ENCODE measurements at regions not wholly inside any gene's neighbourhood (a gene's known extent, or its start where the extent isn't known, plus 50 kb on each side); places are given as distances from the start of the nearest gene placed in this dataset.
"Not testable (repeated sequence)": the region's sequence is repeated elsewhere in the genome, so short reads cannot be mapped to it uniquely, and the experiment has no call there.

DNA sequence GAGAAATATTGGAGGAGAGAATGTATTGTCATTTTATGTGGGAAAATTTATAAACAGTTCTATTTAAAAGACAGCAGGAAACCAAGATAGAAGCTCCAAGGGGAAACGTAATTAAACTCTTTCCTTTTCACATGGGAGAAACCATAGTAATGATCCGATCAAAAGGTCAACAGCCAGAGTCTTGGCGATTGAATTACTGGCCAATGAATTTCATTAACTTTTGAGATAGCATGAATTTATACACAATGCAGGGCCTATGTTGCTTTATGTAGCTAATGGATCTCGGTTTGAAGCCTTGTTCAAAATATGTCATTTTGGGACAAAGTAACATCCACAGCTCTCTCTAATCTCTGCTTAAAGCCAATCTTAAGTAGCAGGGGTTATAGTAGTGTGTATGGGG is 897.5 kb upstream of the NDST4 start:
- H3K27ac ChIP-seq: no peak overlapping the region
- TF ChIP-seq ZFX (IDR thresholded peaks at IDR 0.05; ENCODE audit: borderline replicate concordance): no peak
- TF ChIP-seq, protein P1, sequence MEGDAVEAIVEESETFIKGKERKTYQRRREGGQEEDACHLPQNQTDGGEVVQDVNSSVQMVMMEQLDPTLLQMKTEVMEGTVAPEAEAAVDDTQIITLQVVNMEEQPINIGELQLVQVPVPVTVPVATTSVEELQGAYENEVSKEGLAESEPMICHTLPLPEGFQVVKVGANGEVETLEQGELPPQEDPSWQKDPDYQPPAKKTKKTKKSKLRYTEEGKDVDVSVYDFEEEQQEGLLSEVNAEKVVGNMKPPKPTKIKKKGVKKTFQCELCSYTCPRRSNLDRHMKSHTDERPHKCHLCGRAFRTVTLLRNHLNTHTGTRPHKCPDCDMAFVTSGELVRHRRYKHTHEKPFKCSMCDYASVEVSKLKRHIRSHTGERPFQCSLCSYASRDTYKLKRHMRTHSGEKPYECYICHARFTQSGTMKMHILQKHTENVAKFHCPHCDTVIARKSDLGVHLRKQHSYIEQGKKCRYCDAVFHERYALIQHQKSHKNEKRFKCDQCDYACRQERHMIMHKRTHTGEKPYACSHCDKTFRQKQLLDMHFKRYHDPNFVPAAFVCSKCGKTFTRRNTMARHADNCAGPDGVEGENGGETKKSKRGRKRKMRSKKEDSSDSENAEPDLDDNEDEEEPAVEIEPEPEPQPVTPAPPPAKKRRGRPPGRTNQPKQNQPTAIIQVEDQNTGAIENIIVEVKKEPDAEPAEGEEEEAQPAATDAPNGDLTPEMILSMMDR (IDR thresholded peaks at IDR 0.05): no peak

DNA sequence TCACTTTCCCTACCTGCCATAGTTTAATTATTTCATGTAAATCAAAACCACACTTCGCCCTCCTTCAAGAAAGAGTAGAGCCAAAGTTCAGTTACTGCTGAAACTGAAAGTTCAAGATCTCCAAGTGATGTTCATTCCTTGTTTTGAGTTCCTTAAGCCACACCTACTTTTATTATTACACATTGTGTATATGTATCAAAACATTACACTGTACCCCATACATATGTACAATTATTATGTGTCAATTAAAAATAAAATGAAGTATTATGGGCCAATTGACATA is 892.3 kb upstream of the NDST4 start:
- TF ChIP-seq, protein P1 (IDR thresholded peaks at IDR 0.05): no peak
- no peak for TF ChIP-seq ZFX (IDR thresholded peaks at IDR 0.05; ENCODE audit: borderline replicate concordance)
- H3K27ac ChIP-seq: no peak overlapping the region

DNA sequence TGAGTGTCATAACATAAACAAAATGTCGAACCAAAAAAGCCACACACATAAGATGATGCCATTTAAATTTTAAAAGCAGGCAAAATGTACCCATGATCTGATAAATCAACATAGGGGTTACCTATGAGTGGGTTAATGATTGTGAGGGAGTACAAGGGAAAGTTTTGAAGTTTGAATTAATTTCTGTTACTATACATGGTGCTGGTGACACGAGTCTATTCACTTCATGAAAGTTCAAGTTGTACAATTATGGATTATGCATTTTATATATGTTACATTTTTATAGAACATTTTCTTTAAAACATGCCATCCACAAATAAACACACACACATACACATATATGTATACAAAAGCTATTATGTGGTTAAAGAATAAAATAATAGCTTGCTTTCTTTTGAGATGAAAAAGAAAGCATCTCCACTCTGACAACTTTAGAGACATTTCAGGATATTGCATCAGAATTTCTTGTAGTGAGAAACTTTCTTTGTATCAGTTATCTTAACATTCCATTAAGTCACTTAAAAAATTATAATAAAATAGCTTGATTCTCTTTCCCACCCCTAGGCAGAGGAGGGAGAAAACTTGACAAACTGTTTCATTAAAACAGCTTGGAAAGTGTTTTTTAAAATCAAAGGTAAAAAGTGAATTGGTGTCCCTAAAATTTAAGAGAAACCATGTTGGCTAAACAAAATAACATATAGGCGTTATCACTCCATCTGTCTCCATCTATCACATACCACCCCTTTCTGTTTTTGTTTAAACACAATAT is 891.8 kb upstream of the NDST4 start:
- TF ChIP-seq, protein P1 (IDR thresholded peaks at IDR 0.05): no peak
- TF ChIP-seq ZFX (IDR thresholded peaks at IDR 0.05; ENCODE audit: borderline replicate concordance): no peak
- no peak overlapping the region for H3K27ac ChIP-seq

DNA sequence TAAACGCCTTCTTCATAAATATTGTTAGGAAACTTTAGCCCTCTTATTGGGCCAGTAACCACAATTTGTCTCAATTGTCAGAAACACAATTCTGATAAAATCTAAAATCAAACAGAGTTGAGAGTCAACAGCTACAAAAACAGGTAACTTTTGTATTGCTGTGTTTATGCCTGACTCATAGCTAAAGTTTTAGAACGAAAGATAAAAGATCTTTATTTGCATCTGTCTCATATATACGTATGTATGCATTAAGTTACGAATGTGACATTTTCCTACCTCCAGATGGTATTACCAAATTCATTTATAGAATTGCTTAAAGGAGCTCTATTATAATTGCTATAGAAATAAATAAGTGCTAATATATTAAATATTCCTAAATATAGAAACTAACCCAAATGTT is 887.9 kb upstream of the NDST4 start:
- TF ChIP-seq, protein P1 (IDR thresholded peaks at IDR 0.05): no peak
- TF ChIP-seq ZFX (IDR thresholded peaks at IDR 0.05; ENCODE audit: borderline replicate concordance): no peak
- no peak overlapping the region for H3K27ac ChIP-seq

DNA sequence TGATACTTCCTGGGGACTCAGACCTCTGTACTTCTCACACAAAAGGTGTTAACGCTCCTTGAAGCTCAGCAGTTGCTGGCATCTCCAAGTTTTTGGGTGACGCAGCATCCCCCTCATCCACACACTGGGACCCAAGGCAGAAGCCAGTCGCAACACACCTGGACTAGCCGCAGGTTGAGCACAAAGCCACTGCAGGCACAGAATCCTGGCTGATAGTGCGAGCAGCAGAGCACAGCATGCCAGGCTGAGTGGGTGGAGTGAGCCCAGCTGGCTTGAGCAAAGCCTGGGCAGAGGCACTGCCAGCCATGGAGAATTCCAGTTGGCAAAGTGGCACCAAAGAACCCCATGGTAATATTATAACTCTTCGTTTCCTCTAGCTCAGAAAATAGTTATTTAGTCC is 873.2 kb upstream of the NDST4 start:
- TF ChIP-seq, protein P1 (IDR thresholded peaks at IDR 0.05): no peak
- TF ChIP-seq ZFX (IDR thresholded peaks at IDR 0.05; ENCODE audit: borderline replicate concordance): no peak
- no peak overlapping the region for H3K27ac ChIP-seq

DNA sequence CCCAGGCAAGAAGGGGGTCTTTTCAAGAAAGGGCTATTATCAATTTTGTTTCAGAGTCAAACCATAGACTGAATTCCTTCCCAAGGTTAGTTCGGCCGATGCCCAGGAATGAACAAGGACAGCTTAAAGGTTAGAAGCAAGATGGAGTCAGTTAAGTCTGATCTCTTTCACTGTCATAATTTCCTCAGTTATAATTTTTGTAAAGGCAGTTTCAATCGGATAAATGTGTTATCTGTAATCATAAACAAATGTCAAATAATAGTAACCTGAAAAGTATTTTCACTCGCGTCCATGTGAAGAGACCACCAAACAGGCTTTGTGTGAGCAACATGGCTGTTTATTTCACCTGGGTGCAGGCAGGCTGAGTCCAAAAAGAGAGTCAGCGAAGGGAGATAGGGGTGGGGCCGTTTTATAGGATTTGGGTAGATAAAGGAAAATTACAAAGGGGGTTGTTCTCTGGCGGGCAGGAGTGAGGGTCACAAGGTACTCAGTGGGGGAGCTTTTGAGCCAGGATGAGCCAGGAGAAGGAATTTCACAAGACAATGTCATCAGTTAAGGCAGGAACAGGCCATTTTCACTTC is 862.1 kb upstream of the NDST4 start:
- H3K27ac ChIP-seq: not testable (repeated sequence)

DNA sequence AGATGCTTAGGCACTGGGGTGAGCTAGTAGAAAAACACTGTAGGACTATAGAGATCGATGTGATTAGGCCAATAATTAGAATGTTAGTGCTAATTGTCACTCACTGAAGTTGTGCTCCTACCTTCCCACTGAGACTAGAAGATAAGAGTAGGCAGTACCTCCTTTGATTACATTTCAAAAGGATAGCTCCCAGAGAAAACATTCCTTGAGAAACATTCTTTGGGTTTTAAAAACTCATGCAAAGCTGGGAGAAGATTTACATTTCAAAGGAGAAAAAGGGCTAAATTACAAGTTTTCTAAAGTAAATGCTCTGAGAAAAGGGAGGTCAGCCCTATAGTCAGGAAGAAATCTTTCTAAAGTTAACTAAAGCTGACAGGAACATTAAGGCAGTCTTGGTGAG is 860.3 kb upstream of the NDST4 start:
- TF ChIP-seq, protein P1 (IDR thresholded peaks at IDR 0.05): no peak
- no peak for TF ChIP-seq ZFX (IDR thresholded peaks at IDR 0.05; ENCODE audit: borderline replicate concordance)
- no peak overlapping the region for H3K27ac ChIP-seq

DNA sequence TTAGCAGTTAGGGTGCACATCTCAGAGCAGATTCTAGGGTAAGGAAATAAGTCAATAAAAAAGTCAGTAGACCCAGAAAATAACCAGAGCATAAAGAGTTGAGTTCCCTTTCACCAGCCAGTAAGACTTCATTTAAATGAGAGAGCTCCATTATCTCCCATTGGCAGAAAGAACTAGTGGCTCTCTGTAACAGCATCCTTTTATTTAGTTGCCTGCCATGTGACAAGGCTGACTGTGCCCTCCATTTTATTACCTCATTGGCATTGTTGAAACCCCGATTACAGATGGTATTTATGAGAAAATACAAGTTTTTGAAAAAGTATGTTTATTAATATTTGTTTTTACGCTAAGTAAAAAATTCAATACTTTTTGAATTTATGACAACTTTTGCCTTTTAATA is 859.5 kb upstream of the NDST4 start:
- TF ChIP-seq, protein P1 (IDR thresholded peaks at IDR 0.05): no peak
- no peak for TF ChIP-seq ZFX (IDR thresholded peaks at IDR 0.05; ENCODE audit: borderline replicate concordance)
- no peak overlapping the region for H3K27ac ChIP-seq

Data from 22Rv1 (cell line).